HL-60 (cell line): ENCODE measurements at regions not wholly inside any gene's neighbourhood (a gene's known extent, or its start where the extent isn't known, plus 50 kb on each side); places are given as distances from the start of the nearest gene placed in this dataset.
A peak's percentile ranks its signal among the peaks of the same experiment; 100 is the strongest.

ENCODE experiments used
- DNase-seq, 2 experiments: peaks; one replicate each; pipeline ENCODE4 v3.0.0-alpha.2; 2010 to 2020; ENCODE audit warnings: low read depth in 1 of 2, low spot score in 1 of 2
- H3K27ac ChIP-seq: fragments of 250-450 bp; sonication (Bioruptor Pico); replicated peaks from 2 replicates; pipeline ENCODE4 v1.5.1; 2020; ENCODE audit warnings: mild to moderate bottlenecking, moderate library complexity
- H3K27me3 ChIP-seq: fragments of 250-450 bp; sonication (Bioruptor Pico); 2 replicates; pipeline ENCODE4 v1.5.1; 2021; ENCODE audit warnings: mild to moderate bottlenecking, moderate library complexity; ENCODE audit not compliant: insufficient read depth, poor library complexity, severe bottlenecking
- H3K4me3 ChIP-seq: replicated peaks from 2 replicates; pipeline ENCODE4 v1.5.1; 2011; ENCODE audit warnings: mild to moderate bottlenecking, control low read depth, low read length; ENCODE audit not compliant: insufficient read depth
- CTCF ChIP-seq: IDR thresholded peaks from one replicate; pipeline ENCODE4 v1.5.1; 2011; ENCODE audit warnings: low read length, control low read depth, inconsistent platforms; ENCODE audit not compliant: insufficient read depth
- GABPA ChIP-seq: IDR thresholded peaks from 2 replicates; pipeline ENCODE4 v1.6.1; 2012; ENCODE audit warnings: low read depth
- POLR2AphosphoS5 ChIP-seq: IDR thresholded peaks from 2 replicates; pipeline ENCODE4 v1.6.1; 2012; ENCODE audit warnings: low read depth
- REST ChIP-seq: IDR thresholded peaks from 2 replicates; pipeline ENCODE4 v1.6.1; 2012; ENCODE audit warnings: low read depth; ENCODE audit not compliant: insufficient replicate concordance
- SPI1 ChIP-seq: IDR thresholded peaks from 2 replicates; pipeline ENCODE4 v1.6.1; 2012; ENCODE audit warnings: low read depth, mild to moderate bottlenecking, borderline replicate concordance

- no peak overlapping the region for H3K4me3 ChIP-seq
- no peak for TF ChIP-seq REST
- TF ChIP-seq CTCF, result peak; percentile 41
- H3K27me3 ChIP-seq, result peaks cover 2% of the 10 kb centered on the region
- H3K27ac ChIP-seq, result no peak overlapping the region
- peak; percentile 29 to 56 for DNase-seq
Observed at GRCh38 chr12:94725375-94726168, 75.2 kb upstream of the TMCC3 start.

GRCh38 chr12:94722664-94723063 lies 72.3 kb upstream of the TMCC3 start:
- Histone ChIP-seq H3K4me3 (no peak overlapping the region), H3K27me3 (peaks cover 2% of the 10 kb centered on the region), H3K27ac (no peak overlapping the region)
- TF ChIP-seq GABPA (no peak), CTCF (no peak), POLR2AphosphoS5 (no peak), REST (no peak), SPI1 (no peak)
- DNase-seq, result no peak

GRCh38 chr12:94721173-94721572 lies 70.8 kb upstream of the TMCC3 start:
- no peak for DNase-seq
- Histone ChIP-seq H3K27me3 (peaks cover 2% of the 10 kb centered on the region), H3K27ac (no peak overlapping the region), H3K4me3 (no peak overlapping the region)
- TF ChIP-seq REST (no peak), POLR2AphosphoS5 (no peak), CTCF (no peak), SPI1 (no peak), GABPA (no peak)
